SK-N-SH treated with all-trans-retinoic acid at 6 μM for 48 hours (cell line): ENCODE measurements at regions not wholly inside any gene's neighbourhood (a gene's known extent, or its start where the extent isn't known, plus 50 kb on each side); places are given as distances from the start of the nearest gene placed in this dataset.

Experiments used
- BACH2 ChIP-seq: fragments of 250-450 bp; sonication (Bioruptor Pico); IDR thresholded peaks from 2 replicates; pipeline ENCODE4 v1.9.0; 2021; ENCODE audit warnings: mild to moderate bottlenecking, borderline replicate concordance
- CREB5 ChIP-seq: fragments of 250-450 bp; sonication (Bioruptor Pico); IDR thresholded peaks from 2 replicates; pipeline ENCODE4 v1.5.1; 2020; ENCODE audit warnings: low read depth, mild to moderate bottlenecking, moderate library complexity
- CSDC2 ChIP-seq: fragments of 250-450 bp; sonication (Bioruptor Pico); IDR thresholded peaks from 2 replicates; pipeline ENCODE4 v1.5.0; 2020; ENCODE audit warnings: mild to moderate bottlenecking, moderate library complexity
- ESRRG ChIP-seq: fragments of 250-450 bp; sonication (Bioruptor Pico); IDR thresholded peaks from 2 replicates; pipeline ENCODE4 v1.6.1; 2021; ENCODE audit warnings: mild to moderate bottlenecking
- GLIS3 ChIP-seq: fragments of 250-450 bp; sonication (Bioruptor Pico); IDR thresholded peaks from 2 replicates; pipeline ENCODE4 v1.5.0; 2020; ENCODE audit warnings: mild to moderate bottlenecking, moderate library complexity
- PATZ1 ChIP-seq: fragments of 250-450 bp; sonication (Bioruptor Pico); IDR thresholded peaks from 2 replicates; pipeline ENCODE4 v1.8.0; 2020; ENCODE audit warnings: mild to moderate bottlenecking, moderate library complexity, borderline replicate concordance
- RARB ChIP-seq: fragments of 250-450 bp; sonication (Bioruptor Pico); IDR thresholded peaks from 2 replicates; pipeline ENCODE4 v1.8.0; 2021; ENCODE audit warnings: mild to moderate bottlenecking, moderate library complexity
- TCF4 ChIP-seq: fragments of 250-450 bp; sonication (Bioruptor Pico); IDR thresholded peaks from 2 replicates; pipeline ENCODE4 v1.8.0; 2021; ENCODE audit warnings: mild to moderate bottlenecking, moderate library complexity, borderline replicate concordance
- TOX ChIP-seq: fragments of 250-450 bp; sonication (Bioruptor Pico); IDR thresholded peaks from 2 replicates; pipeline ENCODE4 v1.8.0; 2021; ENCODE audit warnings: mild to moderate bottlenecking, moderate library complexity, borderline replicate concordance
- ZC3H10 ChIP-seq: fragments of 250-450 bp; sonication (Bioruptor Pico); IDR thresholded peaks from 2 replicates; pipeline ENCODE4 v1.5.1; 2021; ENCODE audit warnings: mild to moderate bottlenecking, moderate library complexity
- ZFP3 ChIP-seq: fragments of 250-450 bp; sonication (Bioruptor Pico); IDR thresholded peaks from 2 replicates; pipeline ENCODE4 v1.5.0; 2020; ENCODE audit warnings: mild to moderate bottlenecking, moderate library complexity
- ZFP30 ChIP-seq: fragments of 450-650 bp; formaldehyde crosslinking; IDR thresholded peaks from 2 replicates; pipeline ENCODE4 v1.5.0; 2022; ENCODE audit warnings: mild to moderate bottlenecking, moderate library complexity
- ZNF70 ChIP-seq: fragments of 450-650 bp; formaldehyde crosslinking; IDR thresholded peaks from 2 replicates; pipeline ENCODE4 v1.5.0; 2020; ENCODE audit warnings: mild to moderate bottlenecking, moderate library complexity
- ZNF8 ChIP-seq: fragments of 450-650 bp; formaldehyde crosslinking; IDR thresholded peaks from 2 replicates; pipeline ENCODE4 v1.5.0; 2020; ENCODE audit warnings: mild to moderate bottlenecking, moderate library complexity

- no peak for TF ChIP-seq BACH2
- TF ChIP-seq CREB5 (CRISPR knock-in tag): no peak
- TF ChIP-seq CSDC2 (CRISPR knock-in tag): no peak
- no peak for TF ChIP-seq TCF4
- no peak for TF ChIP-seq RARB (CRISPR knock-in tag)
- TF ChIP-seq PATZ1 (CRISPR knock-in tag): no peak
- TF ChIP-seq ZFP3 (CRISPR knock-in tag): no peak
- TF ChIP-seq ZC3H10 (CRISPR knock-in tag): no peak
- TF ChIP-seq ZNF70 (CRISPR knock-in tag): no peak
- no peak for TF ChIP-seq GLIS3
- no peak for TF ChIP-seq TOX (CRISPR knock-in tag)
- TF ChIP-seq ZFP30 (CRISPR knock-in tag): no peak
- TF ChIP-seq ESRRG: no peak
- no peak for TF ChIP-seq ZNF8 (CRISPR knock-in tag)
These were observed 183.5 kb upstream of the HS6ST1 start for GRCh38 chr2:128502200-128502599.
